H9 (cell line): ENCODE measurements at regions not wholly inside any gene's neighbourhood (a gene's known extent, or its start where the extent isn't known, plus 50 kb on each side); places are given as distances from the start of the nearest gene placed in this dataset.

ENCODE experiments used
- DNase-seq: peaks from one replicate; pipeline ENCODE4 v3.0.0-alpha.2; 2017
- H2AFZ ChIP-seq: one replicate; pipeline ENCODE4 v1.6.1; 2013; ENCODE audit warnings: mild to moderate bottlenecking, low read length, control low read depth, moderate library complexity
- H2AK5ac ChIP-seq: 2 replicates; pipeline ENCODE4 v1.6.1; 2013; ENCODE audit warnings: low read length, control low read depth, mixed read lengths; ENCODE audit not compliant: insufficient read length
- H2BK120ac ChIP-seq: one replicate; pipeline ENCODE4 v1.6.1; 2013; ENCODE audit warnings: low read depth, mild to moderate bottlenecking, low read length, control low read depth, inconsistent platforms; ENCODE audit not compliant: poor library complexity, severe bottlenecking
- H2BK12ac ChIP-seq: 2 replicates; pipeline ENCODE4 v1.6.1; 2013; ENCODE audit warnings: low read length, control low read depth, mixed read lengths, low read depth; ENCODE audit not compliant: insufficient read length
- H2BK15ac ChIP-seq: 2 replicates; pipeline ENCODE4 v1.6.1; 2013; ENCODE audit warnings: low read depth, low read length, control low read depth
- H2BK20ac ChIP-seq: one replicate; pipeline ENCODE4 v1.6.1; 2013; ENCODE audit warnings: low read depth, mild to moderate bottlenecking, low read length, control low read depth, inconsistent platforms; ENCODE audit not compliant: poor library complexity, severe bottlenecking
- H2BK5ac ChIP-seq: 2 replicates; pipeline ENCODE4 v1.6.1; 2013; ENCODE audit warnings: low read length, control low read depth, mixed read lengths; ENCODE audit not compliant: insufficient read length
- H3K14ac ChIP-seq: 2 replicates; pipeline ENCODE4 v1.6.1; 2013; ENCODE audit warnings: low read length, control low read depth; ENCODE audit not compliant: insufficient read depth
- H3K18ac ChIP-seq: 2 replicates; pipeline ENCODE4 v1.6.1; 2013; ENCODE audit warnings: low read depth, mild to moderate bottlenecking, mixed read lengths, low read length, control low read depth; ENCODE audit not compliant: insufficient read length
- H3K23ac ChIP-seq: 2 replicates; pipeline ENCODE4 v1.6.1; 2013; ENCODE audit warnings: low read length, control low read depth, mixed read lengths, low read depth; ENCODE audit not compliant: insufficient read length
- H3K23me2 ChIP-seq: 2 replicates; pipeline ENCODE4 v1.6.1; 2013; ENCODE audit warnings: low read depth, mild to moderate bottlenecking, mixed read lengths, low read length, control low read depth; ENCODE audit not compliant: insufficient read length, poor library complexity, severe bottlenecking
- H3K27ac ChIP-seq: 2 replicates; pipeline ENCODE4 v1.5.1; 2013; ENCODE audit warnings: low read length, control low read depth, mixed read lengths, low read depth; ENCODE audit not compliant: insufficient read length
- H3K27me3 ChIP-seq: 2 replicates; pipeline ENCODE4 v1.6.1; 2013; ENCODE audit warnings: low read length, control low read depth, inconsistent platforms; ENCODE audit not compliant: insufficient read depth
- H3K4ac ChIP-seq: 2 replicates; pipeline ENCODE4 v1.6.1; 2013; ENCODE audit warnings: low read depth, mild to moderate bottlenecking, control low read depth, inconsistent platforms, low read length, moderate library complexity
- H3K4me1 ChIP-seq: 2 replicates; pipeline ENCODE4 v1.6.1; 2013; ENCODE audit warnings: low read length, control low read depth, inconsistent platforms; ENCODE audit not compliant: insufficient read depth
- H3K4me2 ChIP-seq: 2 replicates; pipeline ENCODE4 v1.6.1; 2013; ENCODE audit warnings: low read length, control low read depth, mixed read lengths; ENCODE audit not compliant: insufficient read length, insufficient read depth
- H3K56ac ChIP-seq: 2 replicates; pipeline ENCODE4 v1.6.1; 2013; ENCODE audit warnings: low read depth, mild to moderate bottlenecking, mixed read lengths, low read length, control low read depth; ENCODE audit not compliant: insufficient read length
- H3K79me1 ChIP-seq: 2 replicates; pipeline ENCODE4 v1.6.1; 2013; ENCODE audit warnings: low read depth, mild to moderate bottlenecking, moderate library complexity, low read length, control low read depth, inconsistent platforms; ENCODE audit not compliant: insufficient read depth, poor library complexity, severe bottlenecking
- H3K79me2 ChIP-seq: 2 replicates; pipeline ENCODE4 v1.6.1; 2013; ENCODE audit warnings: low read length, control low read depth, inconsistent platforms; ENCODE audit not compliant: insufficient read depth
- H3K9ac ChIP-seq: 2 replicates; pipeline ENCODE4 v1.6.1; 2013; ENCODE audit warnings: low read length, control low read depth, mixed read lengths; ENCODE audit not compliant: insufficient read length; ENCODE audit errors: extremely low read depth
- H3K9me3 ChIP-seq: one replicate; pipeline ENCODE4 v1.6.1; 2013; ENCODE audit warnings: low read depth, low read length, inconsistent platforms; ENCODE audit not compliant: control insufficient read depth
- H3T11ph ChIP-seq: one replicate; pipeline ENCODE4 v1.6.1; 2013; ENCODE audit warnings: mild to moderate bottlenecking, low read length, control low read depth, inconsistent platforms
- H4K20me1 ChIP-seq: one replicate; pipeline ENCODE4 v1.6.1; 2013; ENCODE audit not compliant: control insufficient read depth, insufficient read length, insufficient read depth
- H4K5ac ChIP-seq: 2 replicates; pipeline ENCODE4 v1.6.1; 2013; ENCODE audit warnings: low read depth, mild to moderate bottlenecking, mixed read lengths, low read length, control low read depth; ENCODE audit not compliant: insufficient read length
- H4K8ac ChIP-seq: replicated peaks from 2 replicates; pipeline ENCODE4 v1.6.1; 2013; ENCODE audit warnings: low read length, control low read depth, mixed read lengths, low read depth; ENCODE audit not compliant: insufficient read length
- H4K91ac ChIP-seq: 2 replicates; pipeline ENCODE4 v1.6.1; 2013; ENCODE audit warnings: low read depth, mild to moderate bottlenecking, moderate library complexity, mixed read lengths, low read length, control low read depth; ENCODE audit not compliant: insufficient read length
- H3K27ac Mint-ChIP-seq, 3 experiments: 2 replicates in 2 of 3; 3 replicates in 1 of 3; pipeline ENCODE4 v1.8.0; 2020 to 2021; ENCODE audit warnings: mixed read lengths in 3 of 3, mild to moderate bottlenecking in 1 of 3, moderate library complexity in 1 of 3
- H3K27me3 Mint-ChIP-seq: 2 replicates; pipeline ENCODE4 v1.8.0; 2021; ENCODE audit warnings: low read depth, mild to moderate bottlenecking, moderate library complexity, mixed read lengths
- H3K36me3 Mint-ChIP-seq, 3 experiments: 2 replicates in 2 of 3; 3 replicates in 1 of 3; pipeline ENCODE4 v1.8.0; 2020 to 2021; ENCODE audit warnings: low read depth in 3 of 3, mixed read lengths in 3 of 3; ENCODE audit not compliant: insufficient read depth in 1 of 3
- H3K4me1 Mint-ChIP-seq, 2 experiments: 2 replicates each; pipeline ENCODE4 v1.8.0; 2020; ENCODE audit warnings: mixed read lengths in 2 of 2
- H3K4me3 Mint-ChIP-seq, 2 experiments: 2 replicates in 1 of 2; 3 replicates in 1 of 2; pipeline ENCODE4 v1.8.0; 2020 to 2021; ENCODE audit warnings: mild to moderate bottlenecking in 2 of 2, mixed read lengths in 2 of 2, moderate library complexity in 1 of 2
- H3K9me3 Mint-ChIP-seq, 2 experiments: 2 replicates in 1 of 2; 3 replicates in 1 of 2; pipeline ENCODE4 v1.8.0; 2020; ENCODE audit warnings: mild to moderate bottlenecking in 2 of 2, mixed read lengths in 2 of 2, moderate library complexity in 1 of 2
- CTCF ChIP-seq: fragments of 200-600 bp; sonication (generic); conservative IDR thresholded peaks from 3 replicates; pipeline ENCODE4 v1.8.0; 2021; ENCODE audit warnings: antibody characterized with exemption, mild to moderate bottlenecking
- WGBS: extraction: QIAGEN DNeasy Blood & Tissue Kit; methylation state at CpG from one replicate; pipeline ENCODE4 v1.1.7; 2013; ENCODE audit warnings: missing lambda C conversion rate, low lambda C conversion rate, mixed read lengths; ENCODE audit not compliant: insufficient read length; ENCODE audit errors: extremely low coverage; 5-methylcytosine and 5-hydroxymethylcytosine counted together

DNA sequence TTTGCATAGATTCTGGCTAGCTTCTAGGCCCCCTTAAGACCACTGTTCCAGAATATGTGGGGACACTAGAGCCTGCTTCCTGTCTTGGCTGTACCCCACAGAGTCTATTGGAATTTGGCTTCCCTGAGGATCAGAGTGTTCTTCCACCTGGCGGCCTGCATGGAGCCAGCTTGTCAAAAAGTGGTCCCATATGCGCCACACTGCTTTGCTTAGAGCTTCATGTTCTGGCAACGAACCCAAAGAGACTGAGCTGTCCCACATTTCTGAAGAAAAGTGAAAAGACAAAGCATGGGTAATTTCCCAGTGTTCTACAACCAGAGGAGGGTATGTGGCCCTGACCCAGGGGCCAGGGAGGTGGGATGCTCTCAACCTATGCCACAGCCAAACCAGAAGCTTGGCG, 52.7 kb upstream of the FZD7 start:
- peaks cover 7% of the 10 kb centered on the region for H3K4me1 ChIP-seq
- no peak overlapping the region for H2AK5ac ChIP-seq
- H3K56ac ChIP-seq: no peak overlapping the region
- H3K14ac ChIP-seq: no peak overlapping the region
- peaks cover 2% of the 10 kb centered on the region for H3K23me2 ChIP-seq
- no peak overlapping the region for H3K27ac ChIP-seq
- WGBS: no CpG with 5 or more reads among the region's 4 CpGs
- no peak overlapping the region for H2BK15ac ChIP-seq
- no peak overlapping the region for H3K4ac ChIP-seq
- H4K20me1 ChIP-seq: no peaks in the 10 kb centered on the region
- no peak overlapping the region for H3K23ac ChIP-seq
- no peak for DNase-seq
- H3K4me2 ChIP-seq: no peak overlapping the region
- TF ChIP-seq CTCF: no peak
- no peak overlapping the region for H2BK12ac ChIP-seq
- H4K5ac ChIP-seq: no peak overlapping the region
- Mint-ChIP-seq H3K27me3 (no peaks in the 10 kb centered on the region), H3K9me3 (no peaks in the 10 kb centered on the region), H3K4me3 (no peak overlapping the region; a peak in 1 of 5 replicates), H3K27ac (no peak overlapping the region), H3K4me1 (peaks cover 57 to 62% of the 10 kb centered on the region in 2 experiments), H3K36me3 (peaks cover 0 to 33% (median 4%) of the 10 kb centered on the region in 3 experiments; a peak in 5 of 7 replicates)
- no peak overlapping the region for H3K18ac ChIP-seq
- no peak overlapping the region for H3K9ac ChIP-seq
- no peaks in the 10 kb centered on the region for H3K27me3 ChIP-seq
- H2BK120ac ChIP-seq: no peak overlapping the region
- no peaks in the 10 kb centered on the region for H3K9me3 ChIP-seq
- no peak overlapping the region for H2AFZ ChIP-seq
- no peak overlapping the region for H2BK20ac ChIP-seq
- no peak overlapping the region for H3T11ph ChIP-seq
- H4K91ac ChIP-seq: no peak overlapping the region
- no peak overlapping the region for H4K8ac ChIP-seq
- no peaks in the 10 kb centered on the region for H3K79me2 ChIP-seq
- no peak overlapping the region for H2BK5ac ChIP-seq
- no peaks in the 10 kb centered on the region for H3K79me1 ChIP-seq
